ENCODE measurements at regions not wholly inside any gene's neighbourhood (a gene's known extent, or its start where the extent isn't known, plus 50 kb on each side); places are given as distances from the start of the nearest gene placed in this dataset.

GRCh38 chr4:30840571-30840970 lies 120.4 kb downstream of the PCDH7 start:
- Histone ChIP-seq H3K27ac (ENCODE audit: low read depth in 2 of 2, low read length in 2 of 2) (no peak overlapping the region), H3K36me3 (ENCODE audit: control insufficient read depth in 2 of 3, insufficient read depth in 3 of 3, low read length in 3 of 3) (no peaks in the 10 kb centered on the region), H3K9me3 (ENCODE audit: control insufficient read depth in 2 of 3, insufficient read depth in 1 of 3, low read length in 3 of 3) (no peaks in the 10 kb centered on the region), H3K4me3 (ENCODE audit: low read length in 3 of 3) (no peak overlapping the region), H3K9ac (ENCODE audit: low read length in 3 of 3) (no peak overlapping the region), H3K27me3 (ENCODE audit: control insufficient read depth, insufficient read depth, low read length) (no peaks in the 10 kb centered on the region), H3K4me1 (ENCODE audit: control insufficient read depth in 2 of 3, insufficient read depth in 2 of 3, low read depth in 1 of 3, low read length in 3 of 3) (no peaks in the 10 kb centered on the region)
- no peak for DNase-seq
- TF ChIP-seq CTCF (IDR thresholded peaks at IDR 0.05; ENCODE audit: borderline replicate concordance, extremely low read depth, insufficient read depth), result no peak
- intact Hi-C loops (cut with DNase I), result no loop called here
- FAIRE-seq, result no peak

- no peaks in the 10 kb centered on the region for H3K4me1 ChIP-seq (ENCODE audit: control insufficient read depth in 2 of 3, insufficient read depth in 2 of 3, low read depth in 1 of 3, low read length in 3 of 3)
- H3K27ac ChIP-seq (ENCODE audit: low read depth in 2 of 2, low read length in 2 of 2), result no peak overlapping the region
- FAIRE-seq (no peak), DNase-seq (no peak)
- H3K4me3 ChIP-seq (ENCODE audit: low read length in 3 of 3), result no peak overlapping the region
- intact Hi-C loops (cut with DNase I), result no loop called here
- no peak overlapping the region for H3K9ac ChIP-seq (ENCODE audit: low read length in 3 of 3)
- H3K27me3 ChIP-seq (ENCODE audit: control insufficient read depth, insufficient read depth, low read length), result no peaks in the 10 kb centered on the region
- TF ChIP-seq CTCF (IDR thresholded peaks at IDR 0.05; ENCODE audit: borderline replicate concordance, extremely low read depth, insufficient read depth), result no peak
- no peaks in the 10 kb centered on the region for H3K36me3 ChIP-seq (ENCODE audit: control insufficient read depth in 2 of 3, insufficient read depth in 3 of 3, low read length in 3 of 3)
- H3K9me3 ChIP-seq (ENCODE audit: control insufficient read depth in 2 of 3, insufficient read depth in 1 of 3, low read length in 3 of 3), result no peaks in the 10 kb centered on the region
Observed at GRCh38 chr4:30842142-30842541, 122.0 kb downstream of the PCDH7 start.

- no peak overlapping the region for H3K4me3 ChIP-seq (ENCODE audit: low read length in 3 of 3)
- H3K36me3 ChIP-seq (ENCODE audit: control insufficient read depth in 2 of 3, insufficient read depth in 3 of 3, low read length in 3 of 3), result no peaks in the 10 kb centered on the region
- intact Hi-C loops (cut with DNase I), result no loop called here
- H3K9me3 ChIP-seq (ENCODE audit: control insufficient read depth in 2 of 3, insufficient read depth in 1 of 3, low read length in 3 of 3), result no peaks in the 10 kb centered on the region
- H3K27ac ChIP-seq (ENCODE audit: low read depth in 2 of 2, low read length in 2 of 2), result no peak overlapping the region
- TF ChIP-seq CTCF (IDR thresholded peaks at IDR 0.05; ENCODE audit: borderline replicate concordance, extremely low read depth, insufficient read depth), result no peak
- no peaks in the 10 kb centered on the region for H3K4me1 ChIP-seq (ENCODE audit: control insufficient read depth in 2 of 3, insufficient read depth in 2 of 3, low read depth in 1 of 3, low read length in 3 of 3)
- FAIRE-seq (no peak), DNase-seq (no peak)
- H3K9ac ChIP-seq (ENCODE audit: low read length in 3 of 3), result no peak overlapping the region
- no peaks in the 10 kb centered on the region for H3K27me3 ChIP-seq (ENCODE audit: control insufficient read depth, insufficient read depth, low read length)
Observed at GRCh38 chr4:30842689-30843088, 122.5 kb downstream of the PCDH7 start.

GRCh38 chr4:30844861-30845582 lies 124.9 kb downstream of the PCDH7 start:
- H3K36me3 ChIP-seq (ENCODE audit: control insufficient read depth in 2 of 3, insufficient read depth in 3 of 3, low read length in 3 of 3), result no peaks in the 10 kb centered on the region
- intact Hi-C loops (cut with DNase I), result no loop called here
- H3K4me3 ChIP-seq (ENCODE audit: low read length in 3 of 3), result no peak overlapping the region
- H3K4me1 ChIP-seq (ENCODE audit: control insufficient read depth in 2 of 3, insufficient read depth in 2 of 3, low read depth in 1 of 3, low read length in 3 of 3), result no peaks in the 10 kb centered on the region
- FAIRE-seq, result no peak
- no peak for DNase-seq
- H3K27me3 ChIP-seq (ENCODE audit: control insufficient read depth, insufficient read depth, low read length), result no peaks in the 10 kb centered on the region
- no peaks in the 10 kb centered on the region for H3K9me3 ChIP-seq (ENCODE audit: control insufficient read depth in 2 of 3, insufficient read depth in 1 of 3, low read length in 3 of 3)
- no peak overlapping the region for H3K9ac ChIP-seq (ENCODE audit: low read length in 3 of 3)
- H3K27ac ChIP-seq (ENCODE audit: low read depth in 2 of 2, low read length in 2 of 2), result no peak overlapping the region
- TF ChIP-seq CTCF (IDR thresholded peaks at IDR 0.05; ENCODE audit: borderline replicate concordance, extremely low read depth, insufficient read depth), result no peak

Data from kidney (tissue), 13 donors.